ENCODE measurements at regions not wholly inside any gene's neighbourhood (a gene's known extent, or its start where the extent isn't known, plus 50 kb on each side); places are given as distances from the start of the nearest gene placed in this dataset.
"Not testable (repeated sequence)": the region's sequence is repeated elsewhere in the genome, so short reads cannot be mapped to it uniquely, and the experiment has no call there.

DNA sequence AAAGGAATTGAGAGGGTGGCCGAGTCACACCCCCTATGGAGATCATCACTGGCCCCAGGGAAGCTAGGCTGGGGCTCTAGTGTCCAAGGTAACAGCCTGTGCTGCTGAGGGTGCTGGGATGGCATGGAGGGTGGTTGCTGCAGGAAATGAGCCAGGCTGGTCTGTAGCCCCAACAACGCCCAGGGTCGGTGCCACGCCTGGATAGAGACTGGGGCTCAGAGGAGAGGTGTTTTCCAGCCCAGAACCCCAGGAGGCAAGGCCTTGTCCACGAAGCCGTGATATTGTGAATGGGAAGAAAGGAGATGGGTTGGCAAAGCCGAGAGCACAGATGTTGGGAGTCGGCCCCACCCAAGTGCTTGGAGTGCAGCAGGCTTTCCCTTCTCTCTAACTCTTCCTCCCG, 68.9 kb upstream of the ACTRT2 start:
- Mint-ChIP-seq H3K27me3 (peaks cover 9 to 41% of the 10 kb centered on the region in 2 donors), H3K36me3 (ENCODE audit: insufficient read depth) (no peaks in the 10 kb centered on the region), H3K4me1 (ENCODE audit: low read depth in 2 of 2) (no peaks in the 10 kb centered on the region), H3K27ac (no peak overlapping the region), H3K4me3 (no peak overlapping the region), H3K9me3 (peaks cover 0 to 10% of the 10 kb centered on the region in 2 donors)
- no peak for DNase-seq
- ATAC-seq (replicated peaks), result no peak

DNA sequence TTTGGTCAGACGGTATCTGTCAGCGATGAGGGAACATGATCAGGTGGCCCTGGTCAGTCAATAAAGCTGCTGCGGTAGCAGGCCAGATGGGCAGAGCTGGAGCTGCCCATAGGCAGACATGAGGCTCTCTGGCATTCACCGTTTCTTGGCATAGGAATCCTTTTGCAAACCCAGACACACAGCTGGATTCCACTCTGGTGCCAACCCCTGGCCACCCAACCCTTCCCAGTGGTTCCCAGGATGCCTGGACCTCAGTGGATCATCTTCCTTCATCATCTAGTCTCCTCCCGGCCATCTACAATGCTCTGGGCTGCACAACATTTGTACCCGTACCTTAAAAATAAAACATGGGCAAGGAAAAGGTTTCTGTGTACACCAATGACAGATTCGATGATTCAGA, 68.3 kb upstream of the ACTRT2 start:
- DNase-seq (no peak), ATAC-seq (replicated peaks) (no peak)
- H3K4me3 Mint-ChIP-seq, result no peak overlapping the region
- no peak overlapping the region for H3K27ac Mint-ChIP-seq
- peaks cover 0 to 10% of the 10 kb centered on the region in 2 donors for H3K9me3 Mint-ChIP-seq
- no peaks in the 10 kb centered on the region for H3K4me1 Mint-ChIP-seq (ENCODE audit: low read depth in 2 of 2)
- peaks cover 7 to 38% of the 10 kb centered on the region in 2 donors for H3K27me3 Mint-ChIP-seq
- H3K36me3 Mint-ChIP-seq (ENCODE audit: insufficient read depth), result no peaks in the 10 kb centered on the region

DNA sequence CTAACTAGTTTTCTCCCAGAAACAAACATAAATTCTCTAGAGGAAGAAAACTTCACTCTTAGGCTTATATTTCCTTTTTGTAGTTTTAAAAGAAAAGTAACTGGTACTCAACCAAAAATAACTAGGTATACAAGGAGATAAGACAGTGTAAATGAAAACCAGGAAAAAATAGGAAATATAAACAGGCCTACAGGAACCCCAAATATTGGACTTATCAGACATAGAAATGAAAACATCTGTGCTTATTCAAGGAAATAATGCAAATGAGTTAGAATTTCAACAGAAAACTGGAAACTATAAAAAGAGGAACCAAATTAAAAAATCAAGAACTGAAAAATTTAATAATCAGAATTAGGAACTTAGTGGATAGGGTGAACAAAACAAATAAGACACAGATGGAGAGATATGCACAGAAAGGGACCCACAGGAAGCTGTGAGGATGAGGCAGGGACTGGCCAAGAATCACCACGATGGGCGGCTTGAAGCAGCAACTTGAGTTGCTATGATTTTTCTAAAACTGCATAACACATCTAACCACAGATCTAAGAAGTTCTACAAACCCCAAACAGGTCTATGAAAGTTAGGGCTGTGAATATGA, 67.5 kb upstream of the ACTRT2 start:
- Mint-ChIP-seq H3K27me3 (peaks cover 4 to 32% of the 10 kb centered on the region in 2 donors), H3K4me1 (ENCODE audit: low read depth in 2 of 2) (no peaks in the 10 kb centered on the region), H3K9me3 (peaks cover 2 to 10% of the 10 kb centered on the region in 2 donors), H3K27ac (no peak overlapping the region), H3K4me3 (no peak overlapping the region), H3K36me3 (ENCODE audit: insufficient read depth) (no peaks in the 10 kb centered on the region)
- DNase-seq, result no peak
- ATAC-seq (replicated peaks), result no peak

DNA sequence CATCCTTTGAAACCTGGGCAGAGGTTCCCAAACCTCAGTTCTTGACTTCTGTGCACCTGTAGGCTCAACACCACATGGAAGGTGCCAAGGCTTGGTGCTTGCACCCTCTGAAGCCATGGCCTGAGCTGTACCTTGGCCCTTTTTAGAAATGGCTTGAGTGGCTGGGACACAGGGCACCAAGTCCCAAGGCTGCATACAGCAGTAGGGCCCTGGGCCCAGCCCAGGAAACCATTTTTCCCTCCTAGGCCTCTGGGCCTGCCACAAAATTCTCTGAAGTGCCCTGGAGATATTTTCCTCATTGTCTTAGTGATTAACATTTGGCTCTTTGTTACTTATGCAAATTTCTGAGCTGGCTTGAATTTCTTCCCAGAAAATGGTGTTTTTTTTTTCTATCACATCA, 65.6 kb upstream of the ACTRT2 start:
- ATAC-seq (replicated peaks), result no peak
- Mint-ChIP-seq H3K36me3 (ENCODE audit: insufficient read depth) (no peaks in the 10 kb centered on the region), H3K27me3 (peaks cover 4 to 36% of the 10 kb centered on the region in 2 donors), H3K4me3 (no peak overlapping the region), H3K4me1 (ENCODE audit: low read depth in 2 of 2) (no peaks in the 10 kb centered on the region), H3K27ac (no peak overlapping the region), H3K9me3 (peaks cover 9 to 10% of the 10 kb centered on the region in 2 donors)
- DNase-seq, result no peak

DNA sequence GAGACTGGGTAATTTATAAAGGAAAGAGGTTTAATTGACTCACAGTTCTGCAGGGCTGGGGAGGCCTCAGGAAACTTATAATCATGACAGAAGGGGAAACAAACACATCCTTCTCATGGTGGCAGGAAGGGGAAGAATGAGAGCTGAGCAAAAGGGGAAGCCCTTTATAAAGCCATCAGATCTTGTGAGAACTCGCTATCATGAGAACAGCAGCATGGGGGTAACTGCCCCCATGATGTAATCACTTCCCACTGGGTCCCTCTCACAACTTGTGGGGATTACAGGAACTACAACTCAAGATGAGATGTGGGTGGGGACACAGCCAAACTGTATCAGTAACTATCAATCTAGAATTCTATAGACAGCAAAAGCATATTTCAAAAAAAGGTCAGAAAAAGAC, 64.7 kb upstream of the ACTRT2 start:
- ATAC-seq (replicated peaks) (no peak), DNase-seq (no peak)
- no peak overlapping the region for H3K4me3 Mint-ChIP-seq
- no peaks in the 10 kb centered on the region for H3K36me3 Mint-ChIP-seq (ENCODE audit: insufficient read depth)
- H3K27me3 Mint-ChIP-seq, result peaks cover 0 to 26% of the 10 kb centered on the region in 2 donors
- no peak overlapping the region for H3K27ac Mint-ChIP-seq
- H3K9me3 Mint-ChIP-seq, result peaks cover 9 to 10% of the 10 kb centered on the region in 2 donors
- no peaks in the 10 kb centered on the region for H3K4me1 Mint-ChIP-seq (ENCODE audit: low read depth in 2 of 2)

DNA sequence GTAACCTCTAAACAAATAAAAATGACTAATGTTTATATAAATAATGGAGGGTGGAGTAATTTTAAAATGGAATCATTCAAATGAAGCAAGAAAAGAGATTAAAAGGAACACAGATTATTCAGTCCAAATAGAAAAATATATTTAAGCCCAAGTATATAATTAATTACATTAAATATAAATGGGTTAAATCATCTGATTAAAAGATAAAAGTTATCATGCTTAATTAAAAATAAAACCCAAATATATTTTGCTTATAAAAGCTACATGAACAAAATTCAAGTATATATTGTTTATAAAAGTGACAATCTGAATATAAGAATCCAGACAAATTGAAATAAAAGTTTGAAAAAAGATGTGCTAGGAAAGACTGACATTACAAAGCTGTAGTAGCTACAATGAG, 63.9 kb upstream of the ACTRT2 start:
- H3K36me3 Mint-ChIP-seq (ENCODE audit: insufficient read depth), result no peaks in the 10 kb centered on the region
- no peak for ATAC-seq (replicated peaks)
- no peak for DNase-seq
- peaks cover 9 to 10% of the 10 kb centered on the region in 2 donors for H3K9me3 Mint-ChIP-seq
- no peak overlapping the region for H3K4me3 Mint-ChIP-seq
- no peak overlapping the region for H3K27ac Mint-ChIP-seq
- peaks cover 0 to 19% of the 10 kb centered on the region in 2 donors for H3K27me3 Mint-ChIP-seq
- no peaks in the 10 kb centered on the region for H3K4me1 Mint-ChIP-seq (ENCODE audit: low read depth in 2 of 2)

DNA sequence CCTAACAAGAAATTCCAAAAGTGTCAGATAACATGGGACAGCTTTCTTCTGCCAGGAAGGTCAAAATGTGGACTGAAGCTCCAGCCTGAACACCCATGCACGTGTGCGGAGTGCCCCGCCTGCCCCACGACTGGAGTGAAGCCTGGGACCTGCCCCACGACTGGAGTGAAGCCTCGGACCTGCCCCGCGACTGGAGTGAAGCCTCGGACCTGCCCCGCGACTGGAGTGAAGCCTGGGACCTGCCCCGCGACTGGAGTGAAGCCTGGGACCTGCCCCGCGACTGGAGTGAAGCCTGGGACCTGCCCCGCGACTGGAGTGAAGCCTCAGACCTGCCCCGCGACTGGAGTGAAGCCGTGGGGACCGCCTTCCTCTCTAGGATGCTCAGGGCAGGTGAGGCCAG, 61.4 kb upstream of the ACTRT2 start:
- not testable (repeated sequence) for H3K36me3 Mint-ChIP-seq (ENCODE audit: insufficient read depth); H3K4me1 Mint-ChIP-seq (ENCODE audit: low read depth in 2 of 2); H3K27ac Mint-ChIP-seq; H3K4me3 Mint-ChIP-seq; DNase-seq; H3K9me3 Mint-ChIP-seq; H3K27me3 Mint-ChIP-seq; ATAC-seq (replicated peaks)

DNA sequence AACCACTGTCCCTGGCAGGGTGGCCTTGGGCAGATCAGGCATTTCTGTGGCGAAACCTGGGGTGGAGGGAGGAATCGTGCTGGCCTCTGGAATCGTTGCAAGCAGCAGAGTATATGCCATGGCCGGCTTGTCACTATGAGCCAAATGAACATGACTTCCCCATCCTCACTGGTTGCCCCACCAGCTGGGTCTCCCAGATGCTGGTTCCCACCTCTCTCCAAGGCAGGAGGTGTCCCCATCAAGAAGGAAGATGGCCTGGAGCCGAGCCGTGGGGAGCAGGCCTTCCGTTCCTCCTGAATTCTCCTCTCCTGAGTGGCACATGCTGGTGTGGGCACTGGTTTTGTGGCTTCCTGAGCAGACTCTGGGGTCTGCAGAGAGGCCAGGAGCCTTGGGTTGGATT, 60.2 kb upstream of the ACTRT2 start:
- no peak for ATAC-seq (replicated peaks)
- H3K27ac Mint-ChIP-seq, result no peak overlapping the region
- no peak overlapping the region for H3K4me3 Mint-ChIP-seq
- H3K27me3 Mint-ChIP-seq, result peaks cover 0 to 9% of the 10 kb centered on the region in 2 donors
- H3K36me3 Mint-ChIP-seq (ENCODE audit: insufficient read depth), result no peaks in the 10 kb centered on the region
- peaks cover 2 to 9% of the 10 kb centered on the region in 2 donors for H3K9me3 Mint-ChIP-seq
- no peaks in the 10 kb centered on the region for H3K4me1 Mint-ChIP-seq (ENCODE audit: low read depth in 2 of 2)
- DNase-seq, result no peak

DNA sequence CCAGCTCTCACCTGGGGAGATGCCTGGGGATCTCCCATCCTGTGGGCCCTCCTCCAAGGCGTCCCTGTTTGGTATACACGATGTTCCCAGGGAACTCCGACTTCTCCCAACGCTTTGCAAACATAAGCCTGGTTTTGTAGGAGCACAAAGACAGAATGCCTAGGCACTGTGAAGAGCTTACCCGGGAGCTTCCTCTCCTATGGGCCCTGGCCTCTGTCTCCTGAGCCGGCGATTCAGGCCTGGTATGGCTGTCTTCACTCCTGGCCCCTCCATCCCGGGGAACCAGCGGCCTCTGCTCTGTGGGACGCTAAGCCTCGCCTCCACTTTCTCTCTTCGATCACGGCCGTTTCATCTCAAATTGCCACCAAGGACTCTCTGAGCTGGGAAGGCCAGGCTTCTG, 59.6 kb upstream of the ACTRT2 start:
- H3K4me1 Mint-ChIP-seq (ENCODE audit: low read depth in 2 of 2), result no peaks in the 10 kb centered on the region
- no peaks in the 10 kb centered on the region for H3K36me3 Mint-ChIP-seq (ENCODE audit: insufficient read depth)
- peaks cover 0 to 9% of the 10 kb centered on the region in 2 donors for H3K27me3 Mint-ChIP-seq
- no peak overlapping the region for H3K27ac Mint-ChIP-seq
- H3K4me3 Mint-ChIP-seq, result no peak overlapping the region
- DNase-seq, result no peak
- no peak for ATAC-seq (replicated peaks)
- peaks cover 0 to 9% of the 10 kb centered on the region in 2 donors for H3K9me3 Mint-ChIP-seq

DNA sequence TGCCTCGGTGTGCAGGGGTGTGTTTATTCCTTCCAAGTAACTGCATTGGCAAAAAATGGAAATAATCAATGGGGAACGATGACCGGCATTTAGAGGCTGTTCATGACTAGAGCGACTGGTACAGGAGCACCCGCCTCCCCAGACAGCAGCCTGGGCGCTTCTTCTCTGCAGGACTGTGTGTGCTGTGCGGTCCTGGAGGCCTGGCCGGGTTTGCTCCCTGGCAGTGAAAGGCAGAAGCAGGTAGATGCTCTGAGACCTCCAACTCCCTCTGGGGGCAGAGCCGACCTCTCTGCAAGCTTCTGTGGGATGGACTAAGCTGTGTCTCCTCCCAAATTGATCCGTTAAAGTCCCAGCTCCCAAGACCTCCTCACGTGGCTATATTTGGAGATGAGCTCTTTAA, 59.2 kb upstream of the ACTRT2 start:
- Mint-ChIP-seq H3K27ac (no peak overlapping the region), H3K36me3 (ENCODE audit: insufficient read depth) (no peaks in the 10 kb centered on the region), H3K4me1 (ENCODE audit: low read depth in 2 of 2) (no peaks in the 10 kb centered on the region), H3K4me3 (no peak overlapping the region), H3K9me3 (peaks cover 0 to 9% of the 10 kb centered on the region in 2 donors), H3K27me3 (peaks cover 0 to 9% of the 10 kb centered on the region in 2 donors)
- DNase-seq, result no peak
- ATAC-seq (replicated peaks), result no peak

DNA sequence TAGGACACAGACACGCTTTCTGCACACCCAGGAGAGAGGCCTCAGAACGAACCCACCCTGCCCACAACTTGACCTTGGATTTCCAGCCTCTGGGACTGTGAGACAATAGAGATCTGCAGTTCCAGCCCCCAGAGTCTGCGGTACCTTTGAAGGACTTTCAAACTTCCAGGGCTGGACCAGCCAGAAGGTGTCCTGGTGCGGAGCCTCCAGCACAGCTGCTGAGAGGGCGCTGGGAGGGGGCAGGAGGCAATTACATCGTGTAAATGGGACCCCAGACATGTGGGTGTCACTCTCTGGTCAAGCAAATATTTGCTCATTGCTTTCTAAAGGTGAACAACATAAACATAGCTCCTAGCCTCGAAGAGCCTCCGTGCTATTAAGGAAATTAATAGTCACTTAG, 58.7 kb upstream of the ACTRT2 start:
- no peaks in the 10 kb centered on the region for H3K36me3 Mint-ChIP-seq (ENCODE audit: insufficient read depth)
- no peak overlapping the region for H3K4me3 Mint-ChIP-seq
- DNase-seq, result no peak
- ATAC-seq (replicated peaks), result no peak
- no peaks in the 10 kb centered on the region for H3K4me1 Mint-ChIP-seq (ENCODE audit: low read depth in 2 of 2)
- no peak overlapping the region for H3K27ac Mint-ChIP-seq
- peaks cover 0 to 9% of the 10 kb centered on the region in 2 donors for H3K9me3 Mint-ChIP-seq
- H3K27me3 Mint-ChIP-seq, result peaks cover 0 to 9% of the 10 kb centered on the region in 2 donors

DNA sequence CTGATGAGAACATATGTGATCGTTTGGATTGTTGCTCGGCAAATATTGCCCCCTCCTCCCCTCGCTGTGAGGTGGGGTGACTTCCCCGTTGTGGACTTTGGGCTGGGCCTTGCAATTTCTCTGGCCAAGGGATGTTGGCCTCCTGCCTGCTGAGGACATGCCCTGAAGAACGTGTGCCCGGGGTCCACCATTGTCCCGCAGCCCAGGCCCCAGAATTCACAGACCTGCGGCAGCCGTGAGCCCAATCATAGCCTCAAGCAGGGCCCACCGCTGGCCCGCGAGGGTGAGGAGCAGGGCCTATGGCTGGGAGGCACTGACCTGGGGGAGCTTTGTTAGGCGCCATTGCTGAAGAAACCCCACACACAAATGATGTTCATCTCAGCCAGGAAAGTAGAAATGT, 58.3 kb upstream of the ACTRT2 start:
- H3K9me3 Mint-ChIP-seq, result peaks cover 0 to 9% of the 10 kb centered on the region in 2 donors
- no peaks in the 10 kb centered on the region for H3K4me1 Mint-ChIP-seq (ENCODE audit: low read depth in 2 of 2)
- ATAC-seq (replicated peaks) (no peak), DNase-seq (no peak)
- no peak overlapping the region for H3K27ac Mint-ChIP-seq
- no peaks in the 10 kb centered on the region for H3K36me3 Mint-ChIP-seq (ENCODE audit: insufficient read depth)
- H3K4me3 Mint-ChIP-seq, result no peak overlapping the region
- H3K27me3 Mint-ChIP-seq, result peaks cover 0 to 9% of the 10 kb centered on the region in 2 donors

DNA sequence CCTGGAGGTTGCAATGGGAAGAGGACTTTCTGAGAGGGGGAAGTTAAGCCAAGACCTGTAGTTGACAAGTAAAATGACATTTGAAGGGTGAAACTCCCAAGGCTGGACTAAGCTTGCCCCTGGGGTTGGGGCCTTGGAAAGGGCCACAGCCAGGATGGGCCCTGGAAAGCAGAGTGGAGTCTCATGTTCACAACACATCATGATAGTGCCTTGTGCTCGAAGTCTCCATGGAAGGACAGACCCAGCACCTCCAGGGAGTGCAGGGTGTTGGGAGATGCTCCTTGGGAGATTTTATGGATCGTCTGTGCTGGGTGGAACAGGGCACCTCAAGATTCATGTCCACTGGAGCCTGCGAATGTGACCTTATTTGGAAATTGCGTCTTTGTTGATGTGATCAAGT, 55.6 kb upstream of the ACTRT2 start:
- Mint-ChIP-seq H3K4me1 (ENCODE audit: low read depth in 2 of 2) (no peaks in the 10 kb centered on the region), H3K27ac (no peak overlapping the region), H3K27me3 (peaks cover 0 to 6% of the 10 kb centered on the region in 2 donors), H3K9me3 (no peaks in the 10 kb centered on the region), H3K4me3 (no peak overlapping the region), H3K36me3 (ENCODE audit: insufficient read depth) (no peaks in the 10 kb centered on the region)
- ATAC-seq (replicated peaks) (no peak), DNase-seq (no peak)

DNA sequence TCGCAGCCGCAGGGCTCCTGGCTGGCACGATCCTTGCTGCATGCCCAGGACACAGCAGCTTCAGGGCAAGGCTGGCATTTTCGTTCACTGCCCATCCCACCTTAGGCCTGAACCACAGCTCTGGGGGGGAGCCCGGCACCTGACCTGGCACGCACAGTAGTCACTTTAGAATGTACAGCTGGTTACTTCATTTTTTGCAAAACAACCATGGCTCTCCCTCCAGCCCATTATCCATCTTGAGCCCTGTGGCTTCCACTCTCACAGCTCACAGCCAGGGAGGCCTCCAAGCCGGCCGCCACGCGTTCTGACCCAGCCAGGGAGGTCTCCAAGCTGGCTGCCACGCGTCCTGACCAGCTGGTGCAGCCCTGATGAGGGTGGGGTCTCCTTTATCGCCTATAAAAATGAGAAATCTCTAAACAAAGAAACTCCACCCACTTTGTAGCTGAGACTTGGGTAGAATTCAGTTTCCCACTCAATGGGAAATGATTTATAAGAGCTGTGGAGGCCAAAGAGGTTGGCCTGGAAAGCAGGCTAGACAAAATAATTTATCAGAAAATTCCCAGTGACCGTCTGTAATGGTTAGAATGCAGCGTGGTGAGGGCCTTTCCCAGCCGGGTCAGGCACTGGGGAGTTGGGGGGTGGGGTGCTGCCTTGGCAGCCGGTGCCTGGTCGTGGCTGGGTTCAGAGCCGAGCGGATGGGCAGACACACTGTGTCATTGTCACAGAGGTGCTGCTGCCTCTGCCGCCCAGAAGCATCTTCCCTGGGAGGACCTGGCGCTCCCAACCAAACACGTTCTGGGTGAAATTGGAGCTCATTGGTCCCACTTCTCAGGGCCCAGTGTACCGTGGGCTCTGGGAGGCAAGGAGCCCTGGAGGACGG, 54.6 kb upstream of the ACTRT2 start:
- peaks cover 0 to 6% of the 10 kb centered on the region in 2 donors for H3K27me3 Mint-ChIP-seq
- H3K4me1 Mint-ChIP-seq (ENCODE audit: low read depth in 2 of 2), result no peaks in the 10 kb centered on the region
- H3K4me3 Mint-ChIP-seq, result no peak overlapping the region
- H3K36me3 Mint-ChIP-seq (ENCODE audit: insufficient read depth), result no peaks in the 10 kb centered on the region
- no peaks in the 10 kb centered on the region for H3K9me3 Mint-ChIP-seq
- ATAC-seq (replicated peaks) (no peak), DNase-seq (no peak)
- H3K27ac Mint-ChIP-seq, result no peak overlapping the region

All from effector memory CD8-positive, alpha-beta T cell (primary cell).